Common myeloid progenitor, CD34-positive (primary cell): ENCODE measurements at regions not wholly inside any gene's neighbourhood (a gene's known extent, or its start where the extent isn't known, plus 50 kb on each side); places are given as distances from the start of the nearest gene placed in this dataset.

Experiments used
- CTCF ChIA-PET: fragments of 350-600 bp; sonication (Branson Sonifier 250); formaldehyde crosslinking; loops from one replicate; lab custom pipeline; 2021; ENCODE audit warnings: antibody characterized with exemption; lab: Charles Lee
- POLR2A ChIA-PET: fragments of 350-600 bp; sonication (Branson Sonifier 250); formaldehyde crosslinking; loops from one replicate; lab custom pipeline; 2021; ENCODE audit warnings: antibody characterized with exemption; lab: Charles Lee
- DNase-seq, 3 donors: peaks; one replicate each; pipeline versions ENCODE4 v3.0.0 to v3.0.0-alpha.2; 2013
- H3K27ac ChIP-seq, 2 experiments: 1 replicate in 1 of 2; 2 replicates in 1 of 2; pipeline ENCODE4 v1.7.0; 2013; ENCODE audit warnings: inconsistent platforms in 2 of 2, low read length in 2 of 2, mild to moderate bottlenecking in 2 of 2, low read depth in 1 of 2, moderate library complexity in 1 of 2; ENCODE audit not compliant: severe bottlenecking in 2 of 2, insufficient read depth in 1 of 2, poor library complexity in 1 of 2
- H3K27me3 ChIP-seq, 5 experiments: replicated peaks in 2 of 5; 1 replicate in 3 of 5; 2 replicates in 2 of 5; pipeline versions ENCODE4 v1.6.1 to v1.7.0; 2013; ENCODE audit warnings: low read length in 4 of 5, mild to moderate bottlenecking in 2 of 5, moderate library complexity in 2 of 5, inconsistent platforms in 1 of 5; ENCODE audit not compliant: insufficient read depth in 5 of 5, control insufficient read depth in 4 of 5
- H3K36me3 ChIP-seq, 4 experiments: 1 replicate in 2 of 4; 2 replicates in 2 of 4; pipeline versions ENCODE4 v1.6.1 to v1.7.0; 2013; ENCODE audit warnings: low read length in 3 of 4, control low read depth in 1 of 4, mild to moderate bottlenecking in 1 of 4; ENCODE audit not compliant: control insufficient read depth in 4 of 4, insufficient read depth in 4 of 4
- H3K4me1 ChIP-seq, 4 experiments: 1 replicate in 3 of 4; 2 replicates in 1 of 4; pipeline versions ENCODE4 v1.6.1 to v1.7.1; 2013; ENCODE audit warnings: low read length in 3 of 4, mild to moderate bottlenecking in 3 of 4, control low read depth in 1 of 4, inconsistent platforms in 1 of 4, moderate library complexity in 1 of 4; ENCODE audit not compliant: control insufficient read depth in 4 of 4, insufficient read depth in 4 of 4; ENCODE audit errors: control extremely low read depth in 1 of 4
- H3K4me3 ChIP-seq, 7 experiments: 1 replicate in 4 of 7; 2 replicates in 3 of 7; pipeline versions ENCODE4 v1.5.1 to v1.7.0; 2013; ENCODE audit warnings: mild to moderate bottlenecking in 7 of 7, low read length in 6 of 7, moderate library complexity in 6 of 7, inconsistent platforms in 2 of 7, low read depth in 2 of 7, control low read depth in 1 of 7; ENCODE audit not compliant: insufficient read depth in 4 of 7, control insufficient read depth in 1 of 7; ENCODE audit errors: extremely low read depth in 1 of 7
- H3K9me3 ChIP-seq, 5 experiments: 1 replicate in 4 of 5; 2 replicates in 1 of 5; pipeline versions ENCODE4 v1.6.1 to v1.7.1; 2013; ENCODE audit warnings: low read length in 4 of 5, mild to moderate bottlenecking in 2 of 5, inconsistent platforms in 1 of 5, low read depth in 1 of 5, moderate library complexity in 1 of 5; ENCODE audit not compliant: control insufficient read depth in 4 of 5, insufficient read depth in 2 of 5; ENCODE audit errors: control extremely low read depth in 1 of 5
- WGBS: methylation state at CpG from one replicate; pipeline ENCODE4 v1.1.5; 2013; ENCODE audit not compliant: insufficient coverage; 5-methylcytosine and 5-hydroxymethylcytosine counted together

DNA sequence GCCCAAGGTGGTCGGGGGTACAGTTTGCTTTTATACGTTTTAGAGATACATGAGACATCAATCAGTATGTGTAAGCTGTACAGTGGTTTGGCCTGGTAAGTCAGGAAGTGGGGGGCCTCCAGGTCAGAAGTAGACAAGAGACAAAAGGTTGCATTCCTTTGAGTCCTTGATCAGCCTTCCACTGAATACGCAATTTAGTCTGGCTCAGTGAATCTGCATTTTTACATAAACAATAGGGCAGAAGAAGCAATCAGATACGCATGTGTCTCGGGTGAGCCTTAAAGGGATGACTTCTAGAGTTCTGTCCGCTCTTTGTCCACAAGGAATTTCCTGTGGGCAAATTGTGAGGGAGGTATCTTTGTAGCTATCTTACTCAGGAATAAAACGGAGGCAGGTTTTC lies 87.2 kb downstream of the SOWAHC start:
- DNase-seq, result no peak
- Histone ChIP-seq H3K9me3 (no peaks in the 10 kb centered on the region), H3K4me3 (no peak overlapping the region), H3K4me1 (no peaks in the 10 kb centered on the region), H3K36me3 (no peaks in the 10 kb centered on the region), H3K27ac (no peak overlapping the region), H3K27me3 (peaks cover 0 to 4% (median 2%) of the 10 kb centered on the region in 5 experiments)
- ChIA-PET POLR2A (no interaction called here), CTCF (no interaction called here)
- 60% methylated on average over 1 of the region's 7 CpGs for WGBS

DNA sequence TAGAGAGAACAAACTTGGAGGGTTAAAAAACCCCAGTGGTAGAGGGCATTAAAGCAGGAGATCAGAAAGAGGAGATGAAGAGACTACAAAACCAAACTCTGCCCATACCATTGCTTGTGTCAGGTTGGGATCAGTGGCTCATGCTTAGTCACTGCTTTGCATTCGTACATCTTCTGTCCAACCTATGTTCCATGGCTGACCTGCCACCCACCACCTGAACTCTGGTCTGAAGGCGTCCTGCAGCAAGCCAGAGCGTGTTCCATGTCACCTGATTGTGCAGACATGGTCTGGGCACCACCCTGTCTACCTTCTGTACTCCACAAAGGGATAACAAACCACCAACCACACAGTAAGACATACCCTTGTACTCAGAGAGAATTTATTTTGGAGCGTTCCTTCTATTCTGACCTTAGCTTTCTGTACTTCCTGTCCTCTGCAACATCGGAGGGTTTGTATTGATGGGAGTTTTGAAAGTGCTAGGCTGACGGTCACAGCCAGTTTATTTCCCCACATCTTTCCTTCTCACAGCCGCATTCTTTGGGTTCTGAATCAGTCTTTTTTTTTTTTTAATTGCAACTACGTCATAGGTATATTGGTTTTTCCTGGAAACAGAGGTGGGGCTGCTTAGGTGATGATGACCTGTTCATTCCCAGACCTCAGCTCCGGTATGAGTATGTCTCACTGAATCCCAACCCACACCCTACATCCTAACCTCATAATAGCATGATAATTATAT lies 88.3 kb downstream of the SOWAHC start:
- Histone ChIP-seq H3K9me3 (no peaks in the 10 kb centered on the region), H3K4me1 (no peaks in the 10 kb centered on the region), H3K36me3 (no peaks in the 10 kb centered on the region), H3K27ac (no peak overlapping the region), H3K27me3 (peaks cover 0 to 4% (median 2%) of the 10 kb centered on the region in 5 experiments), H3K4me3 (no peak overlapping the region)
- CTCF ChIA-PET, result no interaction called here
- 100% methylated on average over 4 of the region's 9 CpGs for WGBS
- POLR2A ChIA-PET, result no interaction called here
- DNase-seq, result no peak

DNA sequence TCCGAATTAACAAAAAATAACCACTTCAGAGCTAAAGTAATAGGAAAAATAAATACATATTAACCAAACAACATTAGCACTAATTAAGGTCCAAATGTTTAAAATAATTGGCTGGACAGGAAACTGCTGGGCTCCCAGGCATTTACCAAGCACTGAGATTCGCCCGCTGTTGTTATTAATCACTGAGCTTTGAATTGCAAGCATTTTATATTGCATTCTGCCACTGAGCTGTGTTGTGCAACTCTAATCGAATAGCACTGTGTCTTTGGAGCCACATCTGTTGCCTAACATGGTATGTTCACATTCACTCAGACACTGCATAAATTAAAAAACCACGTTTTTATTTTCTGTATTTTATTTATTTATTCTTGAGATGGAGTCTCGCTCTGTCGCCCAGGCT lies 88.9 kb downstream of the SOWAHC start:
- Histone ChIP-seq H3K27ac (no peak overlapping the region), H3K27me3 (peaks cover 0 to 4% (median 2%) of the 10 kb centered on the region in 5 experiments), H3K4me1 (no peaks in the 10 kb centered on the region), H3K4me3 (no peak overlapping the region), H3K36me3 (no peaks in the 10 kb centered on the region), H3K9me3 (no peaks in the 10 kb centered on the region)
- POLR2A ChIA-PET, result no interaction called here
- 100% methylated on average over 5 of the region's 7 CpGs for WGBS
- DNase-seq, result no peak
- CTCF ChIA-PET, result interaction anchor here (1.0 kb wide), 1 partner anchor 33 kb away, joined by 3 read pairs; no protein-coding TSS in a partner anchor

DNA sequence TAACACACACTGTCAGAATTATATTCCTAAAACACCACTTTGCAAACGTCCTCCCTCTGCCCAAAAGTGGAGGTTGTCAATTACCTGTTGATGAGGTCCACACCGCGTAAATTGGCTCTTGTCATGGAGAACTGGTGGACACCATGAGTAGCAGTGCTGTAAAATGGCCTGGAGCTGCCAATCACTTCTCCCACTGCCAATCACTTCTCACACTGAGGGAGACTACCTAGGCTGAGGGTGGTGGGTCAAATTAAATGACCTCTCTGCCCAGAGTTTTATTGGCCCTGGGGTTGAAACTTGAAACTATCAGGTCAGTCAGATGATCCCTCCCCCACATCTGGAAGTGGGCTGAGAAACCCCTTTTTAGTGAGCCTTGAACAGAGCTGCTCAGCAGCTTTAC lies 89.6 kb downstream of the SOWAHC start:
- no peaks in the 10 kb centered on the region for H3K4me1 ChIP-seq
- no peaks in the 10 kb centered on the region for H3K9me3 ChIP-seq
- WGBS, result 100% methylated on average over 3 of the region's 3 CpGs
- H3K27me3 ChIP-seq, result peaks cover 0 to 4% (median 2%) of the 10 kb centered on the region in 5 experiments
- CTCF ChIA-PET, result interaction anchor here (1.0 kb wide), 1 partner anchor 32 kb away, joined by 3 read pairs; no protein-coding TSS in a partner anchor
- no peak overlapping the region for H3K4me3 ChIP-seq
- no peak overlapping the region for H3K27ac ChIP-seq
- POLR2A ChIA-PET, result no interaction called here
- H3K36me3 ChIP-seq, result no peaks in the 10 kb centered on the region
- DNase-seq, result no peak

DNA sequence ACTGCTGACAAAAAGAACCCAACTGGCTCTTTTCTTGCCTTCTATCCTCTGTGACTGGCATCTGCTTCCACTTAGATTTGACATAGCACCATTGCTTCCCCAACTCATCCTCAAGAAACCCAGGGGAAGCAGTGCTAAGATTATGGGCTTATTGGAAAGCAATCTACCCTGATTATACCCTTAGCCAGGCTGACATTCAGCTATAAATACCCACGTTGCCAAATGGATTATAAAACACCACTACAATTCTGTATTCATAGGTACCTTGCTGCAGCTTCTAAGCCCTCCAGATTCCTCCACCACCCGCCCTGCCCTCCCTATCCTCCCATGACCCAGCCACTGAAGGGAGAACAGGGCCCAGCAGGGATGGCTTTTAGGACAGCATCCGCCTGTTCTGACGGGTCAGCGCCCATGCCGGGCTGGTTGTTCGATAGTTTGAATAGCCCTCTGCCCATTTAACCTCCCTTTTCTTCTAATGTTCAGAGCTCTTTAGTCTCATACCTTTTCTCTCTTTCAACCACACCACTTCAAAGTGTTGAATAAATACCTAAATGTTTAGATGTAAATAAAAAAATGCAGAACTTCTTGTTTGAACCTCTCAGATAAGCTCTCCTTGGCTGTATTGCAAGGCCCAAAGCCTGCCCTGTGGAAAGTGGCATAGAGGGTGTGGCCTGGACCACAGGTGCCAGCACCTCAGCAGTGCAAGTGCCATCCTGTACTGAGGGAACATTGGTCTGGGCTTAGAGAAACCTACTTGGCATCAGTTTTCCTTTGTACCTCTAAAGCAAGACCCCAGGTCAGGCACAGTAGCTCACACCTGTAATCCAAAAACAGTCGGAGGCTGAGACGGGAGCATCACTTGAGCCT lies 86.6 kb upstream of the RGPD5 start:
- ChIA-PET CTCF (no interaction called here), POLR2A (no interaction called here)
- Histone ChIP-seq H3K4me1 (no peaks in the 10 kb centered on the region), H3K9me3 (no peaks in the 10 kb centered on the region), H3K4me3 (no peak overlapping the region), H3K27me3 (no peaks in the 10 kb centered on the region), H3K27ac (no peak overlapping the region), H3K36me3 (no peaks in the 10 kb centered on the region)
- WGBS, result 97% methylated on average over 8 of the region's 9 CpGs
- DNase-seq, result no peak

DNA sequence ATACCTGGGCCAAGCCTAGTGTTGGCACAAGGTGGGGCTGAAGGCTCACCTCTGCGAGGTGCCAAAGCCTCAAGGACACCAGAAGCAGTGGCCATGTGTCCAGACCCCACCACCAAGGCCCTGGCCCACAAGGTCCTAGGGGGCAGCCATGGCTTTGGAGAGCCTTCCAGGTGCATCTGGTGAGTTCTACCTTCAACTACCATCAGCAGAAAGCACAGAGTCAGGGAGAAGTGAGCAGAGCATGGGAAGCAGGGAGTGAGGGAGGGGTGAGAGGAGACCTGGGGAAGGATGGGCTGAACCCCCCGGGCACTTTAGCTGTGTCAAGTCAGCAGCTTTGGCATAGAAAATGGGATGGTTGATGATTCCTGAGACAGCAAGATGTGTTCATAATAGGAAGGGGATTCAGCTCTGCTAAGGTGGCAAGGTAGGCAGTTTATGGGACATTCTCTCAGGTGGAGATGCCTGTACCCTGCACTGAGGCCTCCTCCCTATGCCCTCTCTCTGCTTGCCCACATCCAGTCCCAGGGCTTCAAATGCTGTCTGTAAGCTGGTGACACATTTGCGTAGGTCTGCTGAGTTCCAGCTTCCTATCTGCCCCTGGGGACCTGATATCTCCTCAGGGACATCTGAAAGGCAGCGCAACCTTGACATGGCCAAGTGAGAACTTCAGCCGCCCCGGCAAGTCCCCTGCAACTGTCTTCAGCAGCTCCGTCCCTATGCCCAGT lies 83.4 kb upstream of the RGPD5 start:
- 97% methylated on average over 7 of the region's 7 CpGs for WGBS
- no peaks in the 10 kb centered on the region for H3K9me3 ChIP-seq
- H3K4me3 ChIP-seq, result no peak overlapping the region
- H3K27ac ChIP-seq, result no peak overlapping the region
- ChIA-PET POLR2A (no interaction called here), CTCF (no interaction called here)
- DNase-seq, result no peak
- H3K27me3 ChIP-seq, result no peaks in the 10 kb centered on the region
- no peaks in the 10 kb centered on the region for H3K36me3 ChIP-seq
- H3K4me1 ChIP-seq, result no peaks in the 10 kb centered on the region
